Testis (tissue), 2 donors: ENCODE measurements at regions not wholly inside any gene's neighbourhood (a gene's known extent, or its start where the extent isn't known, plus 50 kb on each side); places are given as distances from the start of the nearest gene placed in this dataset.

Source experiments
- POLR2A ChIP-seq: fragments of 450-650 bp; IDR thresholded peaks from one replicate; pipeline ENCODE4 v1.6.1; 2017; ENCODE audit warnings: antibody characterized with exemption, mild to moderate bottlenecking, moderate library complexity
- TF ChIP-seq, protein P1 (sequence below), 3 experiments: fragments of 450-650 bp in 2 of 3; fragments of 200-600 bp in 1 of 3; sonication (generic) in 1 of 3; IDR thresholded peaks; one replicate each; pipeline ENCODE4 v1.5.1; 2016 to 2019; ENCODE audit warnings: antibody characterized with exemption in 3 of 3, mild to moderate bottlenecking in 2 of 3, moderate library complexity in 1 of 3

DNA sequence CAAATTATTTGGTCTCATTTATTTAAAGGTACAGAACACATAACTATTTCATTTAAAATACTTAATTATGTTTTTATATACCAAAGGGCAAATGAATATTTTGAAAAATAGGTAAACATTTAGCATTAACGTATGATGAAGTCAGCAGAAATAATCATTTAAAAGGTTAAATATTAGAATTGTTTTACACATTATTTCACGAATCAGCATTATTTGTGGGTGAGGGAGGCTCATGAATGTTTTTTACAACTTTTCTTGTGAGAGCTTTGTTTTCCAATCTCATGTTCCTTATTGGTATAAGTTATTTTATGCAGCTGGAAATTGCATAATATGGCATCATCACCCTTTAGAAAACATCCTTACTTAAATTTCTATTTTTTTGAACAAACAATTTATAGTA lies 73.9 kb upstream of the FSTL5 start:
- TF ChIP-seq, protein P1, sequence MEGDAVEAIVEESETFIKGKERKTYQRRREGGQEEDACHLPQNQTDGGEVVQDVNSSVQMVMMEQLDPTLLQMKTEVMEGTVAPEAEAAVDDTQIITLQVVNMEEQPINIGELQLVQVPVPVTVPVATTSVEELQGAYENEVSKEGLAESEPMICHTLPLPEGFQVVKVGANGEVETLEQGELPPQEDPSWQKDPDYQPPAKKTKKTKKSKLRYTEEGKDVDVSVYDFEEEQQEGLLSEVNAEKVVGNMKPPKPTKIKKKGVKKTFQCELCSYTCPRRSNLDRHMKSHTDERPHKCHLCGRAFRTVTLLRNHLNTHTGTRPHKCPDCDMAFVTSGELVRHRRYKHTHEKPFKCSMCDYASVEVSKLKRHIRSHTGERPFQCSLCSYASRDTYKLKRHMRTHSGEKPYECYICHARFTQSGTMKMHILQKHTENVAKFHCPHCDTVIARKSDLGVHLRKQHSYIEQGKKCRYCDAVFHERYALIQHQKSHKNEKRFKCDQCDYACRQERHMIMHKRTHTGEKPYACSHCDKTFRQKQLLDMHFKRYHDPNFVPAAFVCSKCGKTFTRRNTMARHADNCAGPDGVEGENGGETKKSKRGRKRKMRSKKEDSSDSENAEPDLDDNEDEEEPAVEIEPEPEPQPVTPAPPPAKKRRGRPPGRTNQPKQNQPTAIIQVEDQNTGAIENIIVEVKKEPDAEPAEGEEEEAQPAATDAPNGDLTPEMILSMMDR (IDR thresholded peaks at IDR 0.05) = no peak
- no peak for TF ChIP-seq POLR2A
